Nucleus accumbens (tissue), 56 donors: ENCODE measurements at regions not wholly inside any gene's neighbourhood (a gene's known extent, or its start where the extent isn't known, plus 50 kb on each side); places are given as distances from the start of the nearest gene placed in this dataset.

Experiments used
- DNase-seq, 56 donors: peaks; one replicate each; lab custom pipeline; 2025; lab: John Stamatoyannopoulos, UW

DNA sequence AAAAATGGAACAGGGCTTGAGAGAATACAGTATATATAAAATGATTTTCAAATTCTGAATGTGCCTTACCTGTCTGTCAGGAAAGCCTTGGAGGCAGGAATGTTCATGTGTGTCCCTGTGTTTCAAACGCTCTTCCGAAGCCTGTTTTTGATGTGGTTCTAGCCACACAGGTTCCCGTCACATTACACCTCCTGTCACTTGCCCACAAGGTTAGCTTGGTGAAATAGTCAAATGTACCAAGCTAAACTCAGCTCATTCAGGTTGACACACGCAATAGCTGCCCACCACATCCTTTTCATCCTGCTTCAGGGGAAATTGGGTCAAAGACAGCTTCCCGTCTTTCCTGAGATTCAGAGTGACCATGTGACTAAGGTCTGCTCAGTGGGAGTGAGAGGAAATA is 574.0 kb downstream of the EFNB2 start:
- no peak for DNase-seq

DNA sequence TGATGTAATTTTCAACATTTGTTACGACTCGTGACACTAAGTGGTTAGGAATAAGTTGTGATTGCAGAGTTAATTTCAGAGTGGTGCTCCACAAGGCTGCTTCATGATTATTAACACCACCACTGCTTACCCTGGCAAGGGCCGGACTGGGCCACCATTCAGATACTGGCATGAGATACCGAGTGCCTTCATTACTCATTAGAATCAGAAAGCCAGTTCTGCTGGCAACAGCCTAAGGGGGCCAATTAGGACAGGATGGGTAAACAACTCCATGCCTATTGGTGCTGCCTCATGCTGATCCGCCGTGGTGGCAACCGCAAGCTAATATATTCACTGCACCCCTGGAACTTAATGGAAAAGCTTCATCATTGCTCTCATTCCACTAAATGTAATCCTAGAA is 575.1 kb downstream of the EFNB2 start:
- peak in 19 of 56 donors; percentile 1 to 34 (median 10) for DNase-seq

DNA sequence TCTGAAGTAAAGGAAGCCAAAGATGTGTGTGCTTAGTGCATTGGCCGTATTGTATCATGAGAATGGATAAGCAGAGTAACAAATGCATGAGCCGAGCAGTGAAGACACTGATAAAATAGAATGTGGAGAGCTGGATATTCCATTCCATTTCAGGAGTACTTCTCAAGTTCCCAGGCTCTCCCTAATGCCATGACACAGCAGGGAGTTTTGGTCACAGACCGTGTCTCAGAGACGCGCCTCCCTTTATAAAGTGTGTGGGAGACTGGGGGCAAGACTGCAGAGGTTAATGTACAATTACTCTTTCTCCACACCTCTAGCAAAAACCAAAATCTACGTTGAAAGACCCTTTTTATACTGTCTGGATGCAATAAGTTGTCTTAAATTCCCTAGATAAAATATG is 575.6 kb downstream of the EFNB2 start:
- DNase-seq = no peak

DNA sequence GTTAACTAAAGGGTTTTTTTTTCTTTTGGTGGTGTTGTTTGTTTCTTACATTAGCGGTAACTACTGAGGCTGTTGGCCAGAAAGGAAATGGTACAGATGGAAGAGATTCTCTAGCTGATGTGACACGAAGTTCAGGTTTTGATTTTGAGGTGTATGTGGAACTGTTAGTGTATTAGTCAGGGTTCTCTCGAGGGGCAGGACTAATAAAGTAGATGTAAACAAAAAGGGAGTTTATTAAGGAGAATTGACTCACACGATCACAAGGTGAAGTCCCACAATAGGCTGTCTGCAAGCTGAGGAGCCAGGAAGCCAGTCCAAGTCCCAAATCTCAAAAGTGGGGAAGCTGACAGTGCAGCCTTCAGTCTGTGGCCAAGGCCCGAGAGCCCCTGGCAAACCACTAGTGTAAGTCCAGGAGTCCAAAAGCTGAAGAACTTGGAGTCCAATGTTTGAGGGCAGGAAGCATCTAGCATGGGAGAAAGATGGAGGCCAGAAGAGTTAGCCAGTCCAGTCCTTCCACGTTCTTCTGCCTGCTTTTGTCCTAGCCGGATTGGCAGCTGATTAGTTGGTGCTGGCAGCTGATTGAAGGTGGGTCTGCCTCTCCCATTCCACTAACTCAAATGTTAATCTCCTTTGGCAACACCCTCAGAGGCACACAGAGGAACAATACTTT is 577.6 kb downstream of the EFNB2 start:
- no peak for DNase-seq

DNA sequence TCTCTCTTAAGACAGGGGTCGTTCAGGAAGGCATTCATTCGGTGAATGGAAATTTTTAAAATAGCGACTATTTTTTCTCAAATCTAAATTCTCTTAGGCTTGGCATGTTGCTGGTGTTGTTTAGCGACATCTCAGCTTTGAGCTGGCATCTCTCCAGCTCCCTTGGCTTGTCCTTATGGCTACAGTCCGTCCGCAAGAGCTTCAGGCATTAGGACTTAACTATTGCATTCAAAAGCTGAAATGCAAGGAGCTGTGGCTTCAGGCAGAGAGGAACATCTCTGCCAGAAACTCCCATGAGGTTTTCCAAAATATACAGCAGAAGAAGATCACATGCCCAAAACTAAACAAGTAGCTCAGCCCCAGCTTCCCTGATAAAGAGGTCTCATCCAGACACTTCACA is 578.5 kb downstream of the EFNB2 start:
- DNase-seq = peak in 6 of 56 donors; percentile 0 to 13 (median 2)

DNA sequence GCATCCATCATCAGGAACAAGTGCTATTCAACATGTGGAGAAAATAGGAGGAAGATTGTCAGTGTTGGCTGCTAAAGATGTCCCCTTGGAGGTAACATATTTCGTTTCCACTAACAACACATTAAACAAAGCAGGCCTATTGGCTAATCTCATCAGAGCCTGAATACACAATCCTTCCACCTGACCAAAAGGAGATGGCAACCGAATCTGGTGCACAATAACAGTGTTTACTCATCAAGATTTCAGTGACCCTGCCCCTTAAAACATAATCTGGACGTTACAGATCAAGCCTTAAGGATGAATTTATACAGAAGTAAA is 582.5 kb downstream of the EFNB2 start:
- no peak for DNase-seq

DNA sequence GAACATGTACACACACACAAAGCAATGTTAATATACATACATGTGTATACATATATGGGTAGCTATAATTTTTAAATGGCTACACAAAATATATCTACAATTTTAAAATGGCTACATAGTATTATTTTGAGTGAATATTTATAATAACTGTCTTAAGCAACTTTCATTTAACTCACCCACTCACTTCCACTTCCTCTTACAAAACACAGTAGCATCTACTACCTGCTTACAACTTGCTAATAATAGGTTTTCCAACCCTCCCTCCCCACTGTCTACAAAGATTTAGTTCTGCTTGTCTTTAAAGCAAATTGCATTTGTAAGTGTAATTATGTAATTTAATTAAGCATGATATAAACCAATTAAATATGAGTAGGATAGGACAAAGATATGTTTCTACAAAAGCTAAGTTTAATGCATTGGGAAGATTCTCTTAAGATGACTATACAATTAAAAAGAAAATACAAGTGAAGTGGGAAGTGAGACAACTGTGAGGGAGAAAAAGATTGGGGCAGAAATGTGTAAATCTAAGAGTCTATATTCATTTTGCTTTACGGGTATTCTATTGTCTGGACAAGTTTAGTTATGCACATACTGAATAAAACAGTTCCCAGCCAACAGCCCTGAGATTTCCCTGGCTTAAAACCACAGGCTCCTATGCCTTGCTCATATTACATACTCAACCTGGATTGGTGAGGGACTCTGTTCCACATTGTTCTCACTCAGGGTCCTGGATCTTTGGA is 583.1 kb downstream of the EFNB2 start:
- DNase-seq = no peak

DNA sequence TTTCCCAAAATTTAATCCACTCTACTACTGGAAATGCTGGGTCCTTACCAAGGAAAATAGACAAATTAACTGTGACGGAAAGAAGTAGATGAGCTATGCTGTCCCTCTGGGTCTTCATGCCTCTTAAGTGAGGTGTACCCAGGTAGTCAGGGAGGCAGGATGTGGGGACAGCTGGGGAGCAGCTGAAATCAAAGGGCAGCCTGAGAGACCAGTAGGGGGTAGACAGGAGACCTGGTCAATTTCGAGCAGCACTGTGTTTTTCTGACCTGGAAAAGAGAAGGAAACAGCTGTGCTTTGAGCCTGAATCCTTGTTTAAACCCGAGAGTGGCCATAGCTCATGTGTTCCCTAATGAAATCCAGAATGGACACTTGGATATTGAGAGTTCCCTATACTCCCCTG is 587.3 kb downstream of the EFNB2 start:
- no peak for DNase-seq

DNA sequence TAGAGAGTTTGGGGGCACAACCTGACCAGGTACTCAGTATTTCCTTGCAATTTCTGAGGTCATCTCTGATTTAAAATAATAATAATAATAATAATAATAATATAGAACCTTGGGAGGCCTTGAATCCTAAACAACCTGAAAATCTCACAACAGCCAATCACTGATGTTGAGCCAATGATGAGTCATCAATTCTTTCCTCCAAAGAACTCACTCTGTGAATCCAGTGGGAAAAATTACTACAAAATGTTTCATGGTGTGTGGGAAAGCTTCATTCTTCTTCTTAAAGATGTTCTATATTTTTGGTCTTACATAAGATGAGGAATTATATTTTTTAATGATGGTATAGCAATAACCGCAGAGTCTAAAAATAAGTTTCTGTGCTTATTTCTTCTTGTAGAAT is 594.6 kb downstream of the EFNB2 start:
- DNase-seq = no peak

DNA sequence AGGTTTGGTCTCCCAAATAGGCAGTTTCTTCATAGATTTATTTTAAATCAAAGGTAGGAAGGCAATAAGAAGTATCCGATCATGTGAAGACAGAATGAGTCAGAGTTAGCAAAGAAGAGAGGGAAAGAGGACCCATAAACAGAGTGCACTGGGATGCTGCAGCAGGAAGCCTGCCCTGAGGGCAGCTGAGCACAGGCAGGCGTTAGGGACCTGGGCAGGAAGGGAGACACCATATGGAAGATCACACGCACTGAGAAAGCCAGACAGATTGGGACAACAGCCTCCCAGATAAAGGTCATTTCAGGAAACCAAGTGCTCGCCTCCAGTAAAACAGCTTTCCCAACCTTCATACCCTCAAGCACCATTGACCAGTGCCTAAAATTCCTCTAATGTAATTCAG is 598.0 kb downstream of the EFNB2 start:
- no peak for DNase-seq

DNA sequence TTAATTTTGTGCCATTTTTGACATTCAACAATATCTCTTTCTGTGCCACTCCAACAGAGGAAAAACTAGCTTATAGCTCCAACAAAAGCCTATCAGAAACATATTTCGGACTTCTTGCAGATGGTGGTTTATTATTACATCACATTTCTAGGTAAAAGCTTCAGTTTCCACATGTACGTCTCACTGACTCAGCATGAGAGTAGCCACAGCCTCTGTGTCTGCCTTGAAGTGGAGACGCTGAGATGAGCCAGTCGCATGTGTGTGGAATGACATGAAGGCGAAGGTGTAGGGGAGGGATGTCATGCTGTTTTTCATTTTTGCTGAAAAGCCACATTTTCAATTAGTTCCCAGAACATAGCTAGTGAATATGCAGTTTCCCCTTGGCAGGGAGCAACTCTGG is 598.6 kb downstream of the EFNB2 start:
- DNase-seq = no peak

DNA sequence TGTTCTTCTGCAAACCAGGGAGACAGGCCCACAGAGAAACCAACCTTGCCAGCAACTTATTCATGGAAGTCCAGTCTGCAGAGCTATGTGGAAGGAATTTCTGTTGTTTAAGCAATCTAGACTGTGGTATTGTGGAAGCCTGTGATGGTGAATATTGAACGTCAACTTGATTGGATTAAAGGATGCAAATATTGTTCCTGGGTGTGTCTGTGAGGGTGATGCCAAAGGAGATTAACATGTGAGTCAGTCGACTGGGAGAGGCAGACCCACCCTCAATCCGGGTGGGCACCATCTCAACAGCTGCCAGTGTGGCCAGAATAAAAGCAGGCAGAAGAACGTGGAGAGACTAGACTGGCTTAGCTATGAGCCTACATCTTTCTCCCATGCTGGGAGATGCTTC is 606.0 kb downstream of the EFNB2 start:
- no peak for DNase-seq

DNA sequence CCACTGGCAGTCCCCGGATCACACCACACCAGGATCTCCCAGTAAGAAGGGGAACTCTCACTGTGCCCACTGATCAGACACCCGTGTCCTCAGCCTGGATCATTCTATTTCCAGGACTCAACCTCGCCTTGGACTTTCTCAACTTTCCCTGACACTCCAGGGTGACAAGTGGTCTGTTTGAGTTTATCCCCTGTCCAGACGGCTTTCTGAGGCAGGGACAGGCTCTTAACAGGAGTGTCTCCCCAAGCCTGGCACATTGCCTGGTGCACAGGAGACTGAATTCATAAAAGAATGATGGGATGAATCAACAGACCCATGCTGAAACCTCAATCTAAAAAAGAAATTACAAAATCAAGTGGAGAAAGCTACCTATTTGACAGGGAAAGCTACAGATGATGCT is 606.6 kb downstream of the EFNB2 start:
- no peak for DNase-seq

DNA sequence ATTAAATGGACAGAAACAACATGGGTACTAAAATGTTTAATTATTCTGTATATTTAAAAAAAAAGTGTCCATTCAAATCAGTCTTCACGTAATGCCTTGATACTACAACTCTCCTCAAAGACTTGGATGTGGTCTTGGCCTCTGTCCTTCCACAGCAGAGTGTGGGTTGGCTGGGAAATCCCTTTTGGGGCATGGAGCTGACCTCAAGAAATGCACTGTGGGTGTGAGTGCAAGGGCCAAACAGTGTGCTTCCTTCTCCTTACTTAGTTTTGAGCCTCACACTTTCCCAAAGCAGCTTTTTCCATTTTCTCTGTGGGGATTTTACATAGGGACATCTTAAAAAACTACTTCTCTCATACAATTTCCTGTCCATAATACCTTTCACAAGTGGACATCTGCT is 607.4 kb downstream of the EFNB2 start:
- DNase-seq = no peak

DNA sequence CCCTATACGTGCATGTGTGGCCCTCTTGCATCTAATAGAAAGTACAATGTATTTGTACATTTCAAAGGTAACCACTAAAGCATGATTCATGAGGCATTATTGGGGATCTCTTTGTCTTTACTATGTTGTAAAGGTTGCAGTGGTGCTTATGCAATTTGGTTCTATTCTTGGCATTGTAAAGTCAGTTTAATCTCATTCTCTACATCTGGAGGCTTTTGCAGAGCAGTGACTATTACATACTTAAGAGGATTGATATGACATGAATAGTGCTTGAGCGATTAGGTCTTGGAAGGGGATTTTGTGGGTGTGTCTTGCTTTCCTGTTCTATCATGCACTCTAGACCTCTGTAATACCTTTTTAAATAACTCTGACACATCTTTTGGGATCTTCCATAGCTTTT is 610.0 kb downstream of the EFNB2 start:
- no peak for DNase-seq

DNA sequence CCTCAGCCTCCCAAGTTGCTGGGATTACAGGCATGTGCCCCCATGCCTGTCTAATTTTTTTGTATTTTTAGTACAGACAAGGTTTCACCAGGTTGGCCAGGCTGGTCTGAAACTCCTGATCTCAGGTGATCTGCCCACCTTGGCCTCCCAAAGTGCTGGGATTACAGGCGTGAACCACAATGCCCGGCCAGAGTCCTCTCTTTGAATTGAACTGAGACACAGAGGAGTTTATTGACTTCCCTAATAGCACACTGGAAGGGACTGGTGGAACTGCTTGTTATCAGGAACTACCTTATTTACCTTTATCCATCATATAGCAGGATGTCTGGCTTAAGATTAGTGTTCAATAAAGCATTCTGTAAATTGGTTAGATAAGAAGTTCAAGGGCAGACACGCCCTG is 613.8 kb downstream of the EFNB2 start:
- no peak for DNase-seq

DNA sequence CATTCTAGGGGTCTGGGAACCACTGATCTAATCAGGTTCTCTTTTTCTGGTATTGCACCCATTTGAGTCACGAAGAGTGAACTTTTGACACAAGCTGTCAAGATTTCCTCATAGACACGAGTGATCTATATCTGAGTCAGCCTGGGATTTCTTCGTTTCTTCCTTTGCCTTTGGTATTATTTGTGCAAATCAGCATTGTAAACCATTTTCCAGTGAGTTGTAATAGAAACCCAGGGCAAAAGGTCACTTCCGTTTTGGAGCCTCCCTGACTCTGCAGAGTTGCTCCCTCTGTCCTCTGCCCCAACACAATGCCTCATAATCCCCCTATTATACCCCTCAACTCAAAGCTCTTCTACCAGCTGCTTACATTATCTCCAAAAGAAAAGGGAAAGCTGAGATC is 615.1 kb downstream of the EFNB2 start:
- DNase-seq = no peak

DNA sequence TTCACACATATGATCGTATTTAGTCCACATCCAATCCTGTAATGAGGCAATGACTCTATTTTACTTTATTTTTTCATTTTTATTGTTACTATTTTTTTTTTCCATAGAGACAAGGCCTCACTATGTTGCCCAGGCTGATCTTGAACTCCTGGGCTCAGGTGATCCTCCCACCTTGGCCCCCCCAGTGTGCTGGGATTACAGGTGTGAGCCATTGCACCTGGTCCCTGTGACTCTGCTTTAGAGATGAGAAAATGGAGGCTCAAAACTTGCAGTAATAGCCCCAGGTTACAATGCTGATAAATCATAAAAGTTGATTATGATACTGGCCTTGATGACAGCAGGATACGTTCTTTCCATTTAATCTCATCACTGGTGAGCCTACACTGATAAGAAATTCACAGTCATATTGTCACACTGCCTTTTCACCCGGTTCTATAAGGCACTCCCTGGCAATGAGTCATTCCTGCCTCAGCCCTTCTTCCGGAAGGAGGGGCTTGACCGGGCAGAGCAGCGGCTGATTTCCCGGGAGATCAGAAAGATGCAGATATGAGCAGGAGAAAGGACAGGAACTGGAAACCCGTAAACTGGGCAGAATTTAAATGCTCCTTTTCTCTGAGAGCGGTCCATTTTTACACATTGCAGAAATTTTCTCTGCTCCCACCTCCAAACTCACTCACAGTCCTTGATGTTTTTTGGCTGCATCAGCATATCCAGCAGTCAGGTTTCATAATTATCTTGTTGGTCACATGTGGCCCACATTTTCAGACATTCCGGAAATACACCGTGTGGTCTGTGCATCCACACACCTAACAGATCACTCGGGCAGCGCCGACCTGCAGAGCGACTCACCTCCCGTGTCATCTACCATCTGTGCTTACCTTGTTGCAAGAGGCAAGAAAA is 616.4 kb downstream of the EFNB2 start:
- DNase-seq = no peak

DNA sequence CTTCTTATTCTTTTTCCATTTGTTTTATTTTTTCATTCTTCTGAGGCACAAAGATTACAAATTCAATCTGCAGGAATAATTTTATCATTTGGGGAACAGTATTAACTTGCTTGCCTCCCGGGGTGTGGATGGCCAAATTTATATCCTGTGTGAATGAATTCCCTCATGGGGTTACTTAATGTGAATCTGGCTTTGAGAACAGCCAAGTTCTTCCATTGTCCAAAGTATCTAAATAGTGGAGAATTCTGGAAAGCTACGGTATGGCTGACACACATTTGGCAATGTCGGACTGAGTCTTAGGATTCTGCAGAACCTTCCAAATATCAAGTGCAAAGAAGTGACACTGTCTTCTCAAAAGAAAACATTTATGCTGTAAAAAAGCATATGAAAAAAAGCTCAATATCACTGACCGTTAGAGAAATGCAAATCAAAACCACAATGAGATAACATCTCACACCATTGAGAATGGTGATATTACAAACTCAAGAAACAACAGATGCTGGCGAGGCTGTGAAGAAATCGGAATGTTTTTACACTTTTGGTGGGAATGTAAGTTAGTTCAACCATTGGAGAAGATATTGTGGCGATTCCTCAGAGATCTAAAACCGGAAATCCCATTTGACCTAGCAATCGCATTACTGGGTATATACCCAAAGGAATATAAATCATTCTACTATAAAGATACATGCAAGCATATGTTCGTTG is 620.2 kb downstream of the EFNB2 start:
- no peak for DNase-seq

DNA sequence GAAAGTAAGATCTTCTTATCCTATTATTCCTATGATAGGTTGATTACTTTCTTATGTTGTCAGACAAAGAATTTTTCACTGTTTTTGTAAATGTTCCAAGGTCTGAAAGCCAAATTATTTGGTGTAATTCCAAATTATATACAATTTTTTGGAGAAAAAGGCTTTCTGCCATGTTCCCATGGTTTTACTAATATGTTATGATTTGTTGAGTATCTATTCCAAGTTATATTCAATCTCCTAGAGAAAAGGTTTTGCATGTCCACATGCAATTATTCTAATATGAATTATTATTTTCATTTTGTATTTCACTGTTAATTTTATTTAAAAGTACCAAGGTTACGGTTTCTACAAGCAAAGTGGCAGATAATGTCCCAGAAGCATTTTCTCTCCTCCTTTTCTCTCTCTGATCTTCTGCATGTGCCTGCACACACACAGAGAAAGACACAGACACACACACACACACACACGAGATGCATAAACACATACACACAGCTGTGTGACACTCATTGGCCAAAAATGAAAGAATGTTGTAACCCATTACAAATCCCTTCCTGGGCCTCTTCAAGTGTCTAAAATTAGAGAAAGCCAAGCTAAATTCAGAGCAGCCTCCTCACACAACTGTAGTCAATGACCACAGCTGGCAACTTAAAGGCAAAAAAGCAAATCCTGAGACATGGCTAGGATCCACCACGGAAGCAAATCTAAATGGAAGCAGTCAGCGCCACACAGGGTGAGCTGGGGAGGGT is 621.0 kb downstream of the EFNB2 start:
- DNase-seq = no peak
